K562 (cell line): ENCODE measurements at regions not wholly inside any gene's neighbourhood (a gene's known extent, or its start where the extent isn't known, plus 50 kb on each side); places are given as distances from the start of the nearest gene placed in this dataset.

Experiments used
- ATAC-seq: fragments of 200-7000 bp; cut with Tn5 transposase; 3 replicates; pipeline ENCODE4 v1.9.1; 2020; ENCODE audit warnings: moderate library complexity
- BruUV-seq: library from RNA; stranded (reverse); fragments of 400-500 nt; replicated peaks from 2 replicates; lab custom pipeline; 2021; lab: Mats Ljungman, UMichigan
- CTCF ChIA-PET: fragments of 300-600 bp; formaldehyde crosslinking; extraction: SDS; loops from one replicate; lab custom pipeline; 2021; ENCODE audit warnings: low intra/inter-chr PET ratio; lab: Yijun Ruan, JAX
- POLR2A ChIA-PET: fragments of 300-600, 350-650 bp; sonication (Branson Sonifier 250); formaldehyde crosslinking; extraction: SDS; loops from one replicate; lab custom pipeline; 2021; ENCODE audit warnings: antibody characterized with exemption, inconsistent platforms; lab: Yijun Ruan, JAX
- DNase-seq, 4 experiments: peaks; one replicate each; pipeline versions ENCODE4 v3.0.0 to v3.0.0-alpha.2; 2011 to 2018; ENCODE audit warnings: low spot score in 3 of 4, mixed read lengths in 3 of 4; ENCODE audit errors: extremely low read depth in 1 of 4
- FAIRE-seq: peaks from 2 replicates; lab custom pipeline; 2011; peaks lifted over from hg19 to GRCh38; lab: Jason Lieb, UNC
- H2AFZ ChIP-seq: 2 replicates; pipeline ENCODE4 v1.6.0; 2011; ENCODE audit warnings: low read depth, low read length, control low read depth, inconsistent platforms
- H3K27ac ChIP-seq: fragments of 200-600 bp; 3 replicates; pipeline ENCODE4 v1.8.0; 2011; ENCODE audit warnings: low read depth, mild to moderate bottlenecking, control low read depth, inconsistent platforms, low read length, moderate library complexity, mixed read lengths; ENCODE audit errors: extremely low read depth
- H3K27me3 ChIP-seq, 2 experiments: fragments of 300-600 bp in 1 of 2; 2 replicates in 1 of 2; 3 replicates in 1 of 2; pipeline versions ENCODE4 v1.6.0 to v1.8.0; 2011; ENCODE audit warnings: inconsistent platforms in 2 of 2, low read length in 2 of 2, mild to moderate bottlenecking in 1 of 2, mixed read lengths in 1 of 2, moderate library complexity in 1 of 2; ENCODE audit not compliant: control insufficient read depth in 2 of 2, insufficient read depth in 2 of 2
- H3K36me3 ChIP-seq: fragments of 300-600 bp; 3 replicates; pipeline ENCODE4 v1.8.0; 2011; ENCODE audit warnings: mild to moderate bottlenecking, low read length, inconsistent platforms; ENCODE audit not compliant: control insufficient read depth, insufficient read depth
- H3K4me1 ChIP-seq, 2 experiments: fragments of 200-600 bp in 1 of 2; replicated peaks in 1 of 2; 2 replicates in 1 of 2; 3 replicates in 1 of 2; pipeline versions ENCODE4 v1.5.1 to v1.8.0; 2011; ENCODE audit warnings: inconsistent platforms in 2 of 2, low read length in 2 of 2, mild to moderate bottlenecking in 1 of 2, mixed read lengths in 1 of 2, moderate library complexity in 1 of 2; ENCODE audit not compliant: control insufficient read depth in 2 of 2, insufficient read depth in 2 of 2
- H3K4me2 ChIP-seq: 2 replicates; pipeline ENCODE4 v1.6.1; 2011; ENCODE audit warnings: low read length, control low read depth, inconsistent platforms, mixed read lengths; ENCODE audit not compliant: insufficient read depth
- H3K4me3 ChIP-seq: fragments of 200-600 bp; sonication (generic), shearing (Covaris generic); 2 replicates; pipeline ENCODE4 v1.5.1; 2016; ENCODE audit warnings: control low read depth, inconsistent platforms
- H3K79me2 ChIP-seq: fragments of 200-600 bp; 3 replicates; pipeline ENCODE4 v1.8.0; 2011; ENCODE audit warnings: low read length, inconsistent platforms; ENCODE audit not compliant: control insufficient read depth, insufficient read depth
- H3K9ac ChIP-seq, 2 experiments: 2 replicates each; pipeline versions ENCODE4 v1.6.0 to v1.6.1; 2011; ENCODE audit warnings: low read depth in 2 of 2, low read length in 2 of 2, control low read depth in 1 of 2, inconsistent platforms in 1 of 2, mild to moderate bottlenecking in 1 of 2, mixed read lengths in 1 of 2; ENCODE audit not compliant: insufficient read depth in 1 of 2
- H3K9me1 ChIP-seq: one replicate; pipeline ENCODE4 v1.6.0; 2011; ENCODE audit warnings: inconsistent platforms, mild to moderate bottlenecking, low read length, moderate library complexity; ENCODE audit not compliant: control insufficient read depth, insufficient read depth
- H3K9me3 ChIP-seq: replicated peaks from 2 replicates; pipeline ENCODE4 v1.5.1; 2011; ENCODE audit warnings: low read depth, low read length, inconsistent platforms; ENCODE audit not compliant: control insufficient read depth, insufficient read depth
- H4K20me1 ChIP-seq: replicated peaks from 2 replicates; pipeline ENCODE4 v1.6.1; 2011; ENCODE audit warnings: low read length, inconsistent platforms, mixed read lengths; ENCODE audit not compliant: control insufficient read depth, insufficient read depth
- BCL6 ChIP-seq: fragments of 250-450 bp; sonication (Bioruptor Pico); IDR thresholded peaks from 2 replicates; pipeline ENCODE4 v1.4.0; 2020
- BCOR ChIP-seq: fragments of 450-650 bp; IDR thresholded peaks from 2 replicates; pipeline ENCODE4 v1.6.1; 2016
- CEBPG ChIP-seq, 3 experiments: fragments of 200-800 bp in 1 of 3; sonication (Bioruptor generic) in 1 of 3; sonication (generic) in 1 of 3; formaldehyde crosslinking in 1 of 3; IDR thresholded peaks in 2 of 3; conservative IDR thresholded peaks in 1 of 3; 2 replicates each; pipeline versions ENCODE4 v1.6.1 to v1.8.0; 2016 to 2022; ENCODE audit warnings: missing compliant biosample characterization in 2 of 3, missing genetic modification characterization in 2 of 3, mild to moderate bottlenecking in 1 of 3, missing genetic modification reagents in 1 of 3
- ERF ChIP-seq: fragments of 450-650 bp; formaldehyde crosslinking; IDR thresholded peaks from 2 replicates; pipeline ENCODE4 v1.4.0; 2020; ENCODE audit warnings: mild to moderate bottlenecking, mixed read lengths
- ETV1 ChIP-seq: fragments of 450-650 bp; conservative IDR thresholded peaks from 2 replicates; pipeline ENCODE4 v1.6.1; 2016; ENCODE audit warnings: missing genetic modification characterization, control low read depth, low read depth, missing compliant biosample characterization
- FIP1L1 ChIP-seq: fragments of 200-400 bp; formaldehyde crosslinking; IDR thresholded peaks from 2 replicates; pipeline ENCODE4 v1.6.1; 2018; ENCODE audit warnings: mild to moderate bottlenecking, low read depth, low read length; ENCODE audit not compliant: poor library complexity, severe bottlenecking
- FOSL1 ChIP-seq: fragments of 200-800 bp; sonication (Bioruptor generic); conservative IDR thresholded peaks from 2 replicates; pipeline ENCODE4 v1.6.1; 2016; ENCODE audit warnings: missing genetic modification characterization, missing compliant biosample characterization
- FOXK2 ChIP-seq, 2 experiments: fragments of 450-650 bp; IDR thresholded peaks in 1 of 2; conservative IDR thresholded peaks in 1 of 2; 2 replicates each; pipeline ENCODE4 v1.6.1; 2016; ENCODE audit warnings: low read depth in 2 of 2, mild to moderate bottlenecking in 1 of 2
- HNRNPL ChIP-seq: fragments of 200-400 bp; formaldehyde crosslinking; IDR thresholded peaks from 2 replicates; pipeline ENCODE4 v1.6.1; 2017; ENCODE audit warnings: low read depth, mild to moderate bottlenecking, low read length
- LEF1 ChIP-seq: fragments of 450-650 bp; IDR thresholded peaks from 2 replicates; pipeline ENCODE4 v1.6.1; 2016; ENCODE audit warnings: mild to moderate bottlenecking
- MAFK ChIP-seq: IDR thresholded peaks from 2 replicates; pipeline ENCODE4 v1.6.1; 2011; ENCODE audit warnings: low read length, improper control_type of control experiment
- NR4A1 ChIP-seq, 2 experiments: fragments of 250-450 bp in 1 of 2; fragments of 450-650 bp in 1 of 2; sonication (Bioruptor Pico) in 1 of 2; IDR thresholded peaks; 2 replicates each; pipeline versions ENCODE4 v1.4.0 to v1.6.1; 2016 to 2020; ENCODE audit warnings: mild to moderate bottlenecking in 2 of 2, missing compliant biosample characterization in 1 of 2, missing genetic modification characterization in 1 of 2, moderate library complexity in 1 of 2
- RBM22 ChIP-seq: fragments of 200-400 bp; formaldehyde crosslinking; IDR thresholded peaks from 2 replicates; pipeline ENCODE4 v1.6.1; 2018; ENCODE audit warnings: low read length, low read depth; ENCODE audit not compliant: poor library complexity, severe bottlenecking
- RNF2 ChIP-seq: sonication (generic); IDR thresholded peaks from 2 replicates; pipeline ENCODE4 v1.6.1; 2016
- SMARCB1 ChIP-seq: IDR thresholded peaks from 2 replicates; pipeline ENCODE4 v1.6.1; 2011; ENCODE audit warnings: improper control_type of control experiment, low read depth; ENCODE audit not compliant: insufficient read length
- TEAD1 ChIP-seq, 2 experiments: fragments of 450-650 bp in 1 of 2; sonication (generic) in 1 of 2; formaldehyde crosslinking; IDR thresholded peaks; 2 replicates each; pipeline versions ENCODE4 v1.4.0 to v1.8.0; 2020 to 2022; ENCODE audit warnings: mild to moderate bottlenecking in 2 of 2, missing genetic modification reagents in 1 of 2
- ZFP1 ChIP-seq: fragments of 450-650 bp; formaldehyde crosslinking; IDR thresholded peaks from 2 replicates; pipeline ENCODE4 v1.4.0; 2020; ENCODE audit warnings: mild to moderate bottlenecking, mixed read lengths
- ZNF12 ChIP-seq: sonication (generic); formaldehyde crosslinking; IDR thresholded peaks from 2 replicates; pipeline ENCODE4 v1.4.0; 2020; ENCODE audit warnings: mild to moderate bottlenecking, missing genetic modification reagents
- ZNF445 ChIP-seq: fragments of 250-450 bp; sonication (Bioruptor Pico); IDR thresholded peaks from 2 replicates; pipeline ENCODE4 v1.4.0; 2020; ENCODE audit warnings: low read depth, mild to moderate bottlenecking, moderate library complexity
- ZNF778 ChIP-seq: fragments of 450-650 bp; formaldehyde crosslinking; IDR thresholded peaks from 2 replicates; pipeline ENCODE4 v1.4.0; 2020; ENCODE audit warnings: mild to moderate bottlenecking, moderate library complexity
- WGBS: fragments of 100-300 bp; shearing (Covaris generic); methylation state at CpG from one replicate; pipeline ENCODE4 v1.1.6; 2016; ENCODE audit warnings: low coverage, mixed read lengths; ENCODE audit not compliant: insufficient coverage; ENCODE audit errors: missing lambda C conversion rate; 5-methylcytosine and 5-hydroxymethylcytosine counted together
- in situ Hi-C: fragments of 300-500 bp; cut with MboI; formaldehyde crosslinking; loops from 4 replicates; pipeline ENCODE4 v1.15.0; 2018; ENCODE audit warnings: inconsistent platforms, mixed read lengths
- intact Hi-C: fragments of 100-400 bp; cut with micrococcal nuclease; formaldehyde crosslinking; loops from 2 replicates; pipeline ENCODE4 v1.14.2; 2022
- TF ChIP-seq, protein P1 (sequence below): fragments of 450-650 bp; IDR thresholded peaks from 2 replicates; pipeline ENCODE4 v1.6.1; 2014; ENCODE audit warnings: low read depth, mild to moderate bottlenecking, moderate library complexity, borderline replicate concordance
- TF ChIP-seq, protein P2 (sequence below): sonication (generic); formaldehyde crosslinking; IDR thresholded peaks from 2 replicates; pipeline ENCODE4 v1.8.0; 2022; ENCODE audit warnings: mild to moderate bottlenecking, low read depth, missing genetic modification reagents

DNA sequence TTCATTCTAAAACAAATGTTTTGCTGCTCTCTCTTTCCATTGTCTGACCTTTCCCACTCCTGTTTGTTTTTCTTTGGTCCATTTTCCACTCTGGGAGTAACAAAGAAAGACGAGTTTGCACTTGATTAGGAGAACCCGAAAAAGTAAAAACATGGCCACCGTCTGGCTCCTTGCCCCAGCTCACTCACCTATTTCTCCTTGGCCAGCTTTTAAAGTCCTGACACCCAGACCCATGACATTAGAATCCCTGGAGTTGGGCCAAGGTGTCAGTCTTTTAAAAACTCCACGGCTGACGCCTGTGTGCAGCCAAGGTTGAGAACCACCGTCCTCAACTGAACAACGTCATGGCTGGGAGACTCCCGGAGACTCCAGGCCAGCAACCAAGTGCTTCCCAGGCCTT, 63.6 kb upstream of the FLT1 start:
- H3K4me2 ChIP-seq = no peak overlapping the region
- peak overlapping the region; percentile 77 for H2AFZ ChIP-seq
- BruUV-seq = no TSS peak
- FAIRE-seq (no peak), DNase-seq (no peak), ATAC-seq (no peak; the same call in 2 of the 3 replicates)
- H4K20me1 ChIP-seq = no peaks in the 10 kb centered on the region
- no peaks in the 10 kb centered on the region for H3K36me3 ChIP-seq
- WGBS = 37% methylated on average over 8 of the region's 8 CpGs
- no peaks in the 10 kb centered on the region for H3K79me2 ChIP-seq
- peak overlapping the region in 1 of 2 experiments; percentile 26; a peak in 1 of 4 replicates for H3K9ac ChIP-seq
- ChIA-PET CTCF (no interaction called here), POLR2A (interaction anchor here (0.6 kb wide), 1 partner anchor 9 kb away, joined by 3 read pairs; no protein-coding TSS in a partner anchor)
- peaks cover 0 to 6% of the 10 kb centered on the region in 2 experiments; a peak in 2 of 5 replicates for H3K4me1 ChIP-seq
- no peak overlapping the region for H3K4me3 ChIP-seq
- in situ Hi-C loops (no loop called here), intact Hi-C loops (no loop called here)
- peaks cover 0 to 5% of the 10 kb centered on the region in 2 experiments; a peak in 1 of 5 replicates for H3K27me3 ChIP-seq
- no peaks in the 10 kb centered on the region for H3K9me3 ChIP-seq
- H3K27ac ChIP-seq = no peak overlapping the region
- H3K9me1 ChIP-seq = no peaks in the 10 kb centered on the region
- TF ChIP-seq TEAD1 (CRISPR knock-in tag; IDR thresholded peaks at IDR 0.05) (no peak), ZFP1 (CRISPR knock-in tag) (no peak), NR4A1 (CRISPR knock-in tag; IDR thresholded peaks at IDR 0.05) (no peak), NR4A1 (tag; IDR thresholded peaks at IDR 0.05) (peak; percentile 66), FOXK2 (conservative IDR thresholded peaks at IDR 0.05 in 1 of 2, IDR thresholded peaks at IDR 0.05 in 1 of 2; ENCODE audit: low read depth in 2 of 2) (no peak), ZNF778 (CRISPR knock-in tag) (no peak), RNF2 (no peak), ETV1 (tag) (no peak), BCL6 (CRISPR knock-in tag) (no peak), ZNF12 (no peak), CEBPG (CRISPR knock-in tag; IDR thresholded peaks at IDR 0.05) (no peak), CEBPG (tag; conservative IDR thresholded peaks at IDR 0.05 in 1 of 2, IDR thresholded peaks at IDR 0.05 in 1 of 2) (no peak), SMARCB1 (no peak), FIP1L1 (no peak), BCOR (no peak), ZNF445 (no peak), MAFK (no peak), FOSL1 (tag) (no peak), LEF1 (no peak), HNRNPL (no peak), RBM22 (no peak), ERF (CRISPR knock-in tag) (no peak)
- TF ChIP-seq, protein P1, sequence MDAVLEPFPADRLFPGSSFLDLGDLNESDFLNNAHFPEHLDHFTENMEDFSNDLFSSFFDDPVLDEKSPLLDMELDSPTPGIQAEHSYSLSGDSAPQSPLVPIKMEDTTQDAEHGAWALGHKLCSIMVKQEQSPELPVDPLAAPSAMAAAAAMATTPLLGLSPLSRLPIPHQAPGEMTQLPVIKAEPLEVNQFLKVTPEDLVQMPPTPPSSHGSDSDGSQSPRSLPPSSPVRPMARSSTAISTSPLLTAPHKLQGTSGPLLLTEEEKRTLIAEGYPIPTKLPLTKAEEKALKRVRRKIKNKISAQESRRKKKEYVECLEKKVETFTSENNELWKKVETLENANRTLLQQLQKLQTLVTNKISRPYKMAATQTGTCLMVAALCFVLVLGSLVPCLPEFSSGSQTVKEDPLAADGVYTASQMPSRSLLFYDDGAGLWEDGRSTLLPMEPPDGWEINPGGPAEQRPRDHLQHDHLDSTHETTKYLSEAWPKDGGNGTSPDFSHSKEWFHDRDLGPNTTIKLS = no peak
- TF ChIP-seq, protein P2, sequence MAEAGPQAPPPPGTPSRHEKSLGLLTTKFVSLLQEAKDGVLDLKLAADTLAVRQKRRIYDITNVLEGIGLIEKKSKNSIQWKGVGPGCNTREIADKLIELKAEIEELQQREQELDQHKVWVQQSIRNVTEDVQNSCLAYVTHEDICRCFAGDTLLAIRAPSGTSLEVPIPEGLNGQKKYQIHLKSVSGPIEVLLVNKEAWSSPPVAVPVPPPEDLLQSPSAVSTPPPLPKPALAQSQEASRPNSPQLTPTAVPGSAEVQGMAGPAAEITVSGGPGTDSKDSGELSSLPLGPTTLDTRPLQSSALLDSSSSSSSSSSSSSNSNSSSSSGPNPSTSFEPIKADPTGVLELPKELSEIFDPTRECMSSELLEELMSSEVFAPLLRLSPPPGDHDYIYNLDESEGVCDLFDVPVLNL = no peak
